Neural progenitor cell (in vitro differentiated cells): ENCODE measurements at regions not wholly inside any gene's neighbourhood (a gene's known extent, or its start where the extent isn't known, plus 50 kb on each side); places are given as distances from the start of the nearest gene placed in this dataset.
"Not testable (repeated sequence)": the region's sequence is repeated elsewhere in the genome, so short reads cannot be mapped to it uniquely, and the experiment has no call there.

Experiments
- DNase-seq: peaks from one replicate; pipeline ENCODE4 v3.0.0-alpha.2; 2016; ENCODE audit warnings: low spot score
- H2AFZ ChIP-seq: fragments of 200-600 bp; sonication (generic); replicated peaks from 2 replicates; pipeline ENCODE4 v1.6.1; 2016; ENCODE audit warnings: antibody characterized with exemption
- H3F3A ChIP-seq: fragments of 200-600 bp; sonication (generic); 2 replicates; pipeline ENCODE4 v1.6.1; 2016; ENCODE audit warnings: antibody characterized with exemption, low read depth
- H3K27ac ChIP-seq: fragments of 200-600 bp; sonication (generic); 2 replicates; pipeline ENCODE4 v1.5.1; 2016; ENCODE audit warnings: mild to moderate bottlenecking
- H3K27me3 ChIP-seq: fragments of 200-600 bp; sonication (generic); 2 replicates; pipeline ENCODE4 v1.6.1; 2016; ENCODE audit warnings: mild to moderate bottlenecking, moderate library complexity
- H3K36me3 ChIP-seq: fragments of 200-600 bp; sonication (generic); 2 replicates; pipeline ENCODE4 v1.5.1; 2016
- H3K4me1 ChIP-seq: fragments of 200-600 bp; sonication (generic); 2 replicates; pipeline ENCODE4 v1.6.1; 2016; ENCODE audit warnings: mixed run types
- H3K4me2 ChIP-seq: fragments of 200-600 bp; sonication (generic); 2 replicates; pipeline ENCODE4 v1.6.1; 2016
- H3K4me3 ChIP-seq: fragments of 200-600 bp; sonication (generic); 2 replicates; pipeline ENCODE4 v1.5.1; 2016
- H3K79me2 ChIP-seq: fragments of 200-600 bp; sonication (generic); 2 replicates; pipeline ENCODE4 v1.6.1; 2016; ENCODE audit warnings: low read depth
- H3K9ac ChIP-seq: fragments of 200-600 bp; sonication (generic); 2 replicates; pipeline ENCODE4 v1.6.1; 2016
- H3K9me3 ChIP-seq: fragments of 200-600 bp; sonication (generic); 2 replicates; pipeline ENCODE4 v1.5.1; 2016; ENCODE audit warnings: low read depth
- H4K20me1 ChIP-seq: fragments of 200-600 bp; sonication (generic); 2 replicates; pipeline ENCODE4 v1.6.1; 2016; ENCODE audit warnings: low read depth
- H3K27ac Mint-ChIP-seq: 3 replicates; pipeline ENCODE4 v1.8.0; 2021; ENCODE audit warnings: mixed read lengths
- H3K27me3 Mint-ChIP-seq: 2 replicates; pipeline ENCODE4 v1.8.0; 2022; ENCODE audit warnings: low read depth, mild to moderate bottlenecking, inconsistent platforms, moderate library complexity, mixed read lengths; ENCODE audit not compliant: insufficient read depth
- H3K36me3 Mint-ChIP-seq: 3 replicates; pipeline ENCODE4 v1.8.0; 2021; ENCODE audit warnings: mixed read lengths
- H3K4me1 Mint-ChIP-seq: 3 replicates; pipeline ENCODE4 v1.8.0; 2021; ENCODE audit warnings: mixed read lengths
- H3K4me3 Mint-ChIP-seq: 3 replicates; pipeline ENCODE4 v1.8.0; 2021; ENCODE audit warnings: mild to moderate bottlenecking, moderate library complexity, mixed read lengths
- H3K9me3 Mint-ChIP-seq: 3 replicates; pipeline ENCODE4 v1.8.0; 2020; ENCODE audit warnings: mixed read lengths
- CTCF ChIP-seq: fragments of 200-600 bp; sonication (generic); IDR thresholded peaks from 2 replicates; pipeline ENCODE4 v1.5.1; 2017; ENCODE audit warnings: antibody characterized with exemption, mild to moderate bottlenecking
- EZH2 ChIP-seq: fragments of 200-600 bp; sonication (generic); IDR thresholded peaks from 2 replicates; pipeline ENCODE4 v1.6.1; 2017; ENCODE audit warnings: antibody characterized with exemption, mild to moderate bottlenecking, moderate library complexity
- EZH2phosphoT487 ChIP-seq: fragments of 200-600 bp; sonication (generic); IDR thresholded peaks from 2 replicates; pipeline ENCODE4 v1.6.1; 2017; ENCODE audit warnings: antibody characterized with exemption

- H3K27ac Mint-ChIP-seq: no peak overlapping the region
- no peak overlapping the region for H3K9ac ChIP-seq
- H3K4me2 ChIP-seq: no peak overlapping the region
- no peaks in the 10 kb centered on the region for H4K20me1 ChIP-seq
- H3K4me1 ChIP-seq: no peaks in the 10 kb centered on the region
- H2AFZ ChIP-seq: no peak overlapping the region
- DNase-seq: no peak
- H3K79me2 ChIP-seq: no peaks in the 10 kb centered on the region
- H3K4me3 ChIP-seq: no peak overlapping the region
- H3K36me3 ChIP-seq: no peaks in the 10 kb centered on the region
- no peaks in the 10 kb centered on the region for H3F3A ChIP-seq
- H3K9me3 Mint-ChIP-seq: no peaks in the 10 kb centered on the region
- no peaks in the 10 kb centered on the region for H3K27me3 ChIP-seq
- no peak overlapping the region for H3K4me3 Mint-ChIP-seq
- H3K9me3 ChIP-seq: no peaks in the 10 kb centered on the region
- no peak overlapping the region for H3K27ac ChIP-seq
- no peak for TF ChIP-seq EZH2phosphoT487
- no peak for TF ChIP-seq CTCF
- no peak for TF ChIP-seq EZH2
- H3K27me3 Mint-ChIP-seq: no peaks in the 10 kb centered on the region
- H3K36me3 Mint-ChIP-seq: no peaks in the 10 kb centered on the region
- H3K4me1 Mint-ChIP-seq: no peaks in the 10 kb centered on the region
Observed at GRCh38 chr10:61040399-61041016, 96.5 kb upstream of the RHOBTB1 start.

- no peaks in the 10 kb centered on the region for H3K36me3 ChIP-seq
- H3K27me3 ChIP-seq: no peaks in the 10 kb centered on the region
- no peaks in the 10 kb centered on the region for H3K79me2 ChIP-seq
- H3K4me2 ChIP-seq: no peak overlapping the region
- Mint-ChIP-seq H3K9me3 (no peaks in the 10 kb centered on the region), H3K27ac (no peak overlapping the region), H3K4me3 (no peak overlapping the region), H3K27me3 (no peaks in the 10 kb centered on the region), H3K4me1 (no peaks in the 10 kb centered on the region), H3K36me3 (no peaks in the 10 kb centered on the region)
- no peak for TF ChIP-seq EZH2
- H4K20me1 ChIP-seq: no peaks in the 10 kb centered on the region
- H2AFZ ChIP-seq: no peak overlapping the region
- H3K9ac ChIP-seq: no peak overlapping the region
- H3K4me3 ChIP-seq: no peak overlapping the region
- no peaks in the 10 kb centered on the region for H3K4me1 ChIP-seq
- H3K9me3 ChIP-seq: no peaks in the 10 kb centered on the region
- H3K27ac ChIP-seq: no peak overlapping the region
- no peak for DNase-seq
- no peaks in the 10 kb centered on the region for H3F3A ChIP-seq
Observed at GRCh38 chr10:61039868-61040267, 95.9 kb upstream of the RHOBTB1 start.

- H3K36me3 Mint-ChIP-seq, H3K36me3 ChIP-seq: not testable (repeated sequence)
Observed at GRCh38 chr10:61037261-61037830, 93.4 kb upstream of the RHOBTB1 start.

GRCh38 chr10:61036148-61036547 is 92.2 kb upstream of the RHOBTB1 start:
- H3K36me3 ChIP-seq, H3F3A ChIP-seq, H3K4me3 Mint-ChIP-seq, H3K36me3 Mint-ChIP-seq, H3K4me2 ChIP-seq, H3K9me3 Mint-ChIP-seq, H3K27ac Mint-ChIP-seq, H3K9me3 ChIP-seq, H2AFZ ChIP-seq, H3K4me1 Mint-ChIP-seq, H4K20me1 ChIP-seq, H3K4me3 ChIP-seq, H3K4me1 ChIP-seq, H3K9ac ChIP-seq, H3K27ac ChIP-seq, H3K27me3 ChIP-seq, H3K27me3 Mint-ChIP-seq, DNase-seq, H3K79me2 ChIP-seq: not testable (repeated sequence)

More at GRCh38 chr10:61037261-61037830, 93.4 kb upstream of the RHOBTB1 start:
- H3K4me3 Mint-ChIP-seq, H2AFZ ChIP-seq, H3K9me3 Mint-ChIP-seq, H3K4me1 Mint-ChIP-seq, H3K27me3 Mint-ChIP-seq, H3K9me3 ChIP-seq, H4K20me1 ChIP-seq, H3K27ac ChIP-seq, H3K4me1 ChIP-seq, H3K79me2 ChIP-seq, H3K4me3 ChIP-seq, H3K27me3 ChIP-seq, H3K4me2 ChIP-seq, H3F3A ChIP-seq, H3K9ac ChIP-seq, H3K27ac Mint-ChIP-seq, DNase-seq: not testable (repeated sequence)

- no peak overlapping the region for H3K27ac Mint-ChIP-seq
- no peaks in the 10 kb centered on the region for H3K36me3 ChIP-seq
- H3K9me3 ChIP-seq: no peaks in the 10 kb centered on the region
- no peaks in the 10 kb centered on the region for H3F3A ChIP-seq
- no peak overlapping the region for H3K4me3 ChIP-seq
- H3K36me3 Mint-ChIP-seq: no peaks in the 10 kb centered on the region
- TF ChIP-seq EZH2 (no peak), EZH2phosphoT487 (no peak), CTCF (no peak)
- no peaks in the 10 kb centered on the region for H3K4me1 ChIP-seq
- no peak overlapping the region for H2AFZ ChIP-seq
- DNase-seq: no peak
- no peaks in the 10 kb centered on the region for H3K27me3 ChIP-seq
- H4K20me1 ChIP-seq: no peaks in the 10 kb centered on the region
- no peaks in the 10 kb centered on the region for H3K79me2 ChIP-seq
- H3K9ac ChIP-seq: no peak overlapping the region
- no peak overlapping the region for H3K27ac ChIP-seq
- no peak overlapping the region for H3K4me3 Mint-ChIP-seq
- no peaks in the 10 kb centered on the region for H3K4me1 Mint-ChIP-seq
- no peak overlapping the region for H3K4me2 ChIP-seq
- H3K9me3 Mint-ChIP-seq: peaks cover 2% of the 10 kb centered on the region
- H3K27me3 Mint-ChIP-seq: no peaks in the 10 kb centered on the region
Observed at GRCh38 chr10:61031341-61031740, 87.4 kb upstream of the RHOBTB1 start.
